ENCODE measurements at regions not wholly inside any gene's neighbourhood (a gene's known extent, or its start where the extent isn't known, plus 50 kb on each side); places are given as distances from the start of the nearest gene placed in this dataset.

GRCh38 chr12:93982771-93983315, 165.5 kb upstream of the PLXNC1 start:
- WGBS (ENCODE audit: extremely low coverage, insufficient coverage, insufficient read length), result no CpG with 5 or more reads among the region's 9 CpGs
- Histone ChIP-seq H3K36me3 (ENCODE audit: control insufficient read depth in 1 of 2, insufficient read depth in 2 of 2, low read length in 2 of 2) (no peaks in the 10 kb centered on the region), H3K23ac (ENCODE audit: low read length) (no peak overlapping the region), H2AK5ac (ENCODE audit: low read length) (no peak overlapping the region), H2AFZ (ENCODE audit: insufficient read depth, low read length, poor library complexity) (no peak overlapping the region), H4K8ac (ENCODE audit: low read depth, low read length) (no peak overlapping the region), H3K4me2 (ENCODE audit: low read length) (no peak overlapping the region), H2BK5ac (ENCODE audit: low read depth, low read length, poor library complexity) (no peak overlapping the region), H3K18ac (ENCODE audit: low read length) (no peak overlapping the region), H3K9ac (ENCODE audit: low read length) (no peak overlapping the region), H3K4ac (ENCODE audit: low read depth, low read length) (no peak overlapping the region), H4K12ac (ENCODE audit: low read depth, low read length) (no peak overlapping the region), H3K9me3 (ENCODE audit: insufficient read depth, low read depth, low read length) (no peaks in the 10 kb centered on the region), H3K14ac (ENCODE audit: low read length) (no peak overlapping the region), H3K27ac (ENCODE audit: low read depth, low read length) (no peak overlapping the region), H2BK120ac (ENCODE audit: insufficient read depth, low read length, poor library complexity) (no peak overlapping the region), H3K79me2 (ENCODE audit: control insufficient read depth, insufficient read depth, low read length, poor library complexity) (no peaks in the 10 kb centered on the region), H3K4me1 (ENCODE audit: control insufficient read depth in 1 of 2, insufficient read depth in 2 of 2, low read length in 2 of 2) (peaks cover 2 to 4% of the 10 kb centered on the region in 2 experiments), H2BK12ac (ENCODE audit: low read length) (no peak overlapping the region), H3K4me3 (ENCODE audit: low read depth, low read length) (no peak overlapping the region), H3K27me3 (ENCODE audit: insufficient read depth, low read length) (no peaks in the 10 kb centered on the region), H3K79me1 (ENCODE audit: low read length) (no peaks in the 10 kb centered on the region), H4K91ac (ENCODE audit: low read depth, low read length) (no peak overlapping the region)
- DNase-seq, result no peak

DNA sequence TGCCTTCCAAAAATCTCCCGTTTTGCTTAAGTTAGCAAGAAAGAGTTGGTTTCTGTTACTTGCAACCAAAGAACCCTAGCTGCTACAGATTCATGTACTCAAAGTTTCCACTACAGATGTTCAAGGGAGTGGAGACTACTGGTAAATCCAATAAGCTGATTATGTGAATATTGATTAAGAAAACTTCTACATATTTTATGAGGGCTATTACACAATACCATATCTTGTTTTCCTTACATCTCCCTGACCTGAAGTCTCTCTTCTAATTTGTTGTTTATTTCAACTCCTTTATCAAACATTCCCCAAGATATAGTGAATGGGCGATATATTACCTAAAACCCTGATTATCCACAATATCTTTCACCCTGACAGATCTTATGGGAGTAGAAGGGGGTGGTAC, 164.4 kb upstream of the PLXNC1 start:
- no peaks in the 10 kb centered on the region for H3K36me3 ChIP-seq (ENCODE audit: control insufficient read depth in 1 of 2, insufficient read depth in 2 of 2, low read length in 2 of 2)

DNA sequence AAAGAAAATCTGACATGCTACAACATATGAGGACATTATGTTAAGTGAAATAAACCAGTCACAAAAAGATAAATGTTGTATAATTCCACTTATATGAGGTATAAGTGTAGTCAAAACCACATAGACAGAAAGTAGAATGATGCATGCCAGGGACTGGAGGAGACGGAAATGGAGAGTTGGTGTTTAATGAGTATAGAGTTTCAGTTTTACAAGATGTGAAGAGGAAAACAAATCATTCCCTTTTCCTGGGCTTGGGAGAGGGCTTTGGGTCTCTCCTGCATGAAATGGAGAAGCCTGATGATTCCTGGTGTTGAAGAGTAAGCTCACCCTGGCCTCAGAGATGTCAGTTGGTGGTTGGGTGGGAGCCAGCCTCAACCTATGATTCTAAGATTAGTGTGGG, 158.4 kb upstream of the PLXNC1 start:
- Histone ChIP-seq H3K23ac (ENCODE audit: low read length) (no peak overlapping the region), H4K91ac (ENCODE audit: low read depth, low read length) (no peak overlapping the region), H3K14ac (ENCODE audit: low read length) (no peak overlapping the region), H2AFZ (ENCODE audit: insufficient read depth, low read length, poor library complexity) (no peak overlapping the region), H3K4me1 (ENCODE audit: control insufficient read depth in 1 of 2, insufficient read depth in 2 of 2, low read length in 2 of 2) (no peaks in the 10 kb centered on the region), H4K12ac (ENCODE audit: low read depth, low read length) (no peak overlapping the region), H3K9me3 (ENCODE audit: insufficient read depth, low read depth, low read length) (no peaks in the 10 kb centered on the region), H3K9ac (ENCODE audit: low read length) (no peak overlapping the region), H2BK12ac (ENCODE audit: low read length) (no peak overlapping the region), H2BK5ac (ENCODE audit: low read depth, low read length, poor library complexity) (no peak overlapping the region), H3K79me2 (ENCODE audit: control insufficient read depth, insufficient read depth, low read length, poor library complexity) (no peaks in the 10 kb centered on the region), H3K27ac (ENCODE audit: low read depth, low read length) (no peak overlapping the region), H3K79me1 (ENCODE audit: low read length) (peaks cover 6% of the 10 kb centered on the region), H3K36me3 (ENCODE audit: control insufficient read depth in 1 of 2, insufficient read depth in 2 of 2, low read length in 2 of 2) (no peaks in the 10 kb centered on the region), H2AK5ac (ENCODE audit: low read length) (no peak overlapping the region), H4K8ac (ENCODE audit: low read depth, low read length) (no peak overlapping the region), H2BK120ac (ENCODE audit: insufficient read depth, low read length, poor library complexity) (no peak overlapping the region), H3K4ac (ENCODE audit: low read depth, low read length) (no peak overlapping the region), H3K27me3 (ENCODE audit: insufficient read depth, low read length) (no peaks in the 10 kb centered on the region), H3K18ac (ENCODE audit: low read length) (no peak overlapping the region), H3K4me3 (ENCODE audit: low read depth, low read length) (no peak overlapping the region), H3K4me2 (ENCODE audit: low read length) (no peak overlapping the region)
- WGBS (ENCODE audit: extremely low coverage, insufficient coverage, insufficient read length), result no CpG with 5 or more reads among the region's 1 CpG
- no peak for DNase-seq

More for the DNA sequence above, 164.4 kb upstream of the PLXNC1 start:
- no CpG with 5 or more reads among the region's 2 CpGs for WGBS (ENCODE audit: extremely low coverage, insufficient coverage, insufficient read length)
- Histone ChIP-seq H2BK12ac (ENCODE audit: low read length) (no peak overlapping the region), H3K4ac (ENCODE audit: low read depth, low read length) (no peak overlapping the region), H2BK5ac (ENCODE audit: low read depth, low read length, poor library complexity) (no peak overlapping the region), H3K23ac (ENCODE audit: low read length) (no peak overlapping the region), H3K9ac (ENCODE audit: low read length) (no peak overlapping the region), H3K79me1 (ENCODE audit: low read length) (no peaks in the 10 kb centered on the region), H3K9me3 (ENCODE audit: insufficient read depth, low read depth, low read length) (no peaks in the 10 kb centered on the region), H4K8ac (ENCODE audit: low read depth, low read length) (no peak overlapping the region), H3K14ac (ENCODE audit: low read length) (no peak overlapping the region), H3K4me3 (ENCODE audit: low read depth, low read length) (no peak overlapping the region), H3K4me2 (ENCODE audit: low read length) (no peak overlapping the region), H3K4me1 (ENCODE audit: control insufficient read depth in 1 of 2, insufficient read depth in 2 of 2, low read length in 2 of 2) (peaks cover 0 to under 1% of the 10 kb centered on the region in 2 experiments), H4K91ac (ENCODE audit: low read depth, low read length) (no peak overlapping the region), H3K79me2 (ENCODE audit: control insufficient read depth, insufficient read depth, low read length, poor library complexity) (no peaks in the 10 kb centered on the region), H2AFZ (ENCODE audit: insufficient read depth, low read length, poor library complexity) (no peak overlapping the region), H3K27me3 (ENCODE audit: insufficient read depth, low read length) (no peaks in the 10 kb centered on the region), H3K18ac (ENCODE audit: low read length) (no peak overlapping the region), H4K12ac (ENCODE audit: low read depth, low read length) (no peak overlapping the region), H3K27ac (ENCODE audit: low read depth, low read length) (no peak overlapping the region), H2BK120ac (ENCODE audit: insufficient read depth, low read length, poor library complexity) (no peak overlapping the region), H2AK5ac (ENCODE audit: low read length) (no peak overlapping the region)
- no peak for DNase-seq

- Histone ChIP-seq H3K23ac (ENCODE audit: low read length) (no peak overlapping the region), H3K4me1 (ENCODE audit: control insufficient read depth in 1 of 2, insufficient read depth in 2 of 2, low read length in 2 of 2) (no peaks in the 10 kb centered on the region), H3K27me3 (ENCODE audit: insufficient read depth, low read length) (no peaks in the 10 kb centered on the region), H3K9ac (ENCODE audit: low read length) (no peak overlapping the region), H2AK5ac (ENCODE audit: low read length) (no peak overlapping the region), H4K8ac (ENCODE audit: low read depth, low read length) (peak overlapping the region; percentile 60), H3K18ac (ENCODE audit: low read length) (no peak overlapping the region), H3K27ac (ENCODE audit: low read depth, low read length) (no peak overlapping the region), H3K79me2 (ENCODE audit: control insufficient read depth, insufficient read depth, low read length, poor library complexity) (no peaks in the 10 kb centered on the region), H3K79me1 (ENCODE audit: low read length) (peaks cover 6% of the 10 kb centered on the region), H2BK5ac (ENCODE audit: low read depth, low read length, poor library complexity) (peak overlapping the region; percentile 56), H2BK12ac (ENCODE audit: low read length) (peak overlapping the region; percentile 31), H3K4me3 (ENCODE audit: low read depth, low read length) (no peak overlapping the region), H2AFZ (ENCODE audit: insufficient read depth, low read length, poor library complexity) (no peak overlapping the region), H3K14ac (ENCODE audit: low read length) (peak overlapping the region; percentile 29), H3K9me3 (ENCODE audit: insufficient read depth, low read depth, low read length) (no peaks in the 10 kb centered on the region), H4K91ac (ENCODE audit: low read depth, low read length) (peak overlapping the region; percentile 24), H3K4ac (ENCODE audit: low read depth, low read length) (no peak overlapping the region), H4K12ac (ENCODE audit: low read depth, low read length) (peak overlapping the region; percentile 24), H2BK120ac (ENCODE audit: insufficient read depth, low read length, poor library complexity) (no peak overlapping the region), H3K4me2 (ENCODE audit: low read length) (no peak overlapping the region), H3K36me3 (ENCODE audit: control insufficient read depth in 1 of 2, insufficient read depth in 2 of 2, low read length in 2 of 2) (no peaks in the 10 kb centered on the region)
- DNase-seq, result peak in 1 of 2 donors; percentile 50
- WGBS (ENCODE audit: extremely low coverage, insufficient coverage, insufficient read length), result no CpG with 5 or more reads among the region's 20 CpGs
These were observed 157.3 kb upstream of the PLXNC1 start for GRCh38 chr12:93990832-93991803.
